ENCODE measurements at regions not wholly inside any gene's neighbourhood (a gene's known extent, or its start where the extent isn't known, plus 50 kb on each side); places are given as distances from the start of the nearest gene placed in this dataset.
"Not testable (repeated sequence)": the region's sequence is repeated elsewhere in the genome, so short reads cannot be mapped to it uniquely, and the experiment has no call there.

DNA sequence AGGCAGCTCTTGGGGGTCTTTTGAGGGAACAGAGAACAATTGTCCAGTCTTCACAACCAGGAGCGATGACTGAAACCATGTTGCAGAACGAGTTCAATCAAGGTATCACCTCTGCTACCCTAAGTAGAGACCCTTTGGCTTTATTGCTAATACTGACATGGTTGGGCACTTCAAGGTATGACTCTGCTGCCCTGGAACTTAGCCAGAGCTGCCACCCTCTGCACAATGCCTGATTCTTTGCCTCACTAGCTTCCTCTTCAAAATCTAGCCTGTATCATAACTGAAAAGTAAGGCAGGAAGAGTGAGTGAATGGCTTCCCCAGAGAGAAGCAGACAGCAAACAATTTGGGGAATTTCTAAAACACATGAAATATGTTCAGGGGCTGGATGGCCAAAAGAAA lies 592.7 kb upstream of the NRSN1 start:
- Histone ChIP-seq H3K9ac (ENCODE audit: insufficient read length) (no peak overlapping the region), H3K9me3 (ENCODE audit: low read depth, low read length) (no peaks in the 10 kb centered on the region), H3K4me3 (no peak overlapping the region), H3K27ac (no peak overlapping the region), H3K36me3 (ENCODE audit: insufficient read depth, low read length) (no peaks in the 10 kb centered on the region)
- no peak for DNase-seq (ENCODE audit: low read depth, low spot score)
- TF ChIP-seq POLR2AphosphoS5 (IDR thresholded peaks at IDR 0.05; ENCODE audit: borderline replicate concordance, low read depth, low read length) (no peak), EZH2 (IDR thresholded peaks at IDR 0.05) (no peak), FOXP2 (optimal IDR thresholded peaks at IDR 0.05; ENCODE audit: control extremely low read depth, extremely low read length, insufficient read depth) (no peak)

GRCh38 chr6:23533944-23534343 lies 592.1 kb upstream of the NRSN1 start:
- Histone ChIP-seq H3K9ac (ENCODE audit: insufficient read length) (no peak overlapping the region), H3K27ac (no peak overlapping the region), H3K36me3 (ENCODE audit: insufficient read depth, low read length) (no peaks in the 10 kb centered on the region), H3K9me3 (ENCODE audit: low read depth, low read length) (no peaks in the 10 kb centered on the region), H3K4me3 (no peak overlapping the region)
- TF ChIP-seq FOXP2 (optimal IDR thresholded peaks at IDR 0.05; ENCODE audit: control extremely low read depth, extremely low read length, insufficient read depth): no peak
- no peak for TF ChIP-seq POLR2AphosphoS5 (IDR thresholded peaks at IDR 0.05; ENCODE audit: borderline replicate concordance, low read depth, low read length)
- no peak for TF ChIP-seq EZH2 (IDR thresholded peaks at IDR 0.05)
- no peak for DNase-seq (ENCODE audit: low read depth, low spot score)

DNA sequence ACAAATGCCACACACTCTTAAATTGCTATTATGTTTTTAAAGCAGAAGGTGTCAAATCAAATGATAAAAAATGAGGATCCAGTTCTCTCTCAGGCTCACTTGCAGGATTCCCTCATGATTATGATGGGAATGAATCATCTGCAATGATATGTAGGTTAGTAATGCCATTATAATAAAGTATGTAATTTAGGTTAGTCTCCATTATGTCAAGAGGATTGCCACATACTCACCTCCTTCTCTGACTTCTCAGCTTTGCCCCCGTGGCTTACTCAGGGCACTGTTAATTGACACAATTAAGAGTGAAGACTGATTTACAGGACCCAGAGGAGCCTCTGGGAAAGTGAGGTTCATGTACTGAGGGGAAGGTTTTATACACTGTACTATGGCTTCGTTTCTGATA lies 591.7 kb upstream of the NRSN1 start:
- TF ChIP-seq EZH2 (IDR thresholded peaks at IDR 0.05) (no peak), POLR2AphosphoS5 (IDR thresholded peaks at IDR 0.05; ENCODE audit: borderline replicate concordance, low read depth, low read length) (no peak), FOXP2 (optimal IDR thresholded peaks at IDR 0.05; ENCODE audit: control extremely low read depth, extremely low read length, insufficient read depth) (no peak)
- Histone ChIP-seq H3K4me3 (no peak overlapping the region), H3K9ac (ENCODE audit: insufficient read length) (no peak overlapping the region), H3K9me3 (ENCODE audit: low read depth, low read length) (no peaks in the 10 kb centered on the region), H3K27ac (no peak overlapping the region), H3K36me3 (ENCODE audit: insufficient read depth, low read length) (no peaks in the 10 kb centered on the region)
- DNase-seq (ENCODE audit: low read depth, low spot score): no peak

GRCh38 chr6:23535101-23535500 lies 590.9 kb upstream of the NRSN1 start:
- Histone ChIP-seq H3K9ac (ENCODE audit: insufficient read length) (no peak overlapping the region), H3K36me3 (ENCODE audit: insufficient read depth, low read length) (no peaks in the 10 kb centered on the region), H3K9me3 (ENCODE audit: low read depth, low read length) (no peaks in the 10 kb centered on the region), H3K27ac (no peak overlapping the region), H3K4me3 (no peak overlapping the region)
- DNase-seq (ENCODE audit: low read depth, low spot score): no peak
- TF ChIP-seq FOXP2 (optimal IDR thresholded peaks at IDR 0.05; ENCODE audit: control extremely low read depth, extremely low read length, insufficient read depth): no peak
- no peak for TF ChIP-seq POLR2AphosphoS5 (IDR thresholded peaks at IDR 0.05; ENCODE audit: borderline replicate concordance, low read depth, low read length)
- no peak for TF ChIP-seq EZH2 (IDR thresholded peaks at IDR 0.05)

DNA sequence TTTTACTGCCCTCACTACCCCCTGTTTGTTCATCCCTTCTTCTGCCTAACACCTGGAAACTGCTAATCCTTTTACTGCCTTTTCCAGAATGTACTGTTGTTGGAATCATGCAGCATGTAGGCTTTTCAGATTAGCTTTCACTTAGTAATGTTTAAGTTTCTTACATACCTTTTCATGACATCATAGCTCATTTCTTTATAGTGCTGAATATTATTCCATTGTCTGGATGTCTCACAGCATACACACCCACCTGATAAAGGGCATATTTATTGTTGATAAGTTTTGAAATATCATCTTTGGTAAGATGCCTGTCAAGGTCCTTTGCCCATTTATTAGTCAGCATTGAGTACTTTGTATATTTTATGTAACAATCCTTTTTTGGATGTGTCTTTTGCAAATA lies 588.2 kb upstream of the NRSN1 start:
- Histone ChIP-seq H3K9me3 (ENCODE audit: low read depth, low read length) (no peaks in the 10 kb centered on the region), H3K9ac (ENCODE audit: insufficient read length) (no peak overlapping the region), H3K36me3 (ENCODE audit: insufficient read depth, low read length) (no peaks in the 10 kb centered on the region), H3K27ac (no peak overlapping the region), H3K4me3 (no peak overlapping the region)
- TF ChIP-seq EZH2 (IDR thresholded peaks at IDR 0.05): no peak
- TF ChIP-seq POLR2AphosphoS5 (IDR thresholded peaks at IDR 0.05; ENCODE audit: borderline replicate concordance, low read depth, low read length): no peak
- TF ChIP-seq FOXP2 (optimal IDR thresholded peaks at IDR 0.05; ENCODE audit: control extremely low read depth, extremely low read length, insufficient read depth): no peak
- DNase-seq (ENCODE audit: low read depth, low spot score): no peak

DNA sequence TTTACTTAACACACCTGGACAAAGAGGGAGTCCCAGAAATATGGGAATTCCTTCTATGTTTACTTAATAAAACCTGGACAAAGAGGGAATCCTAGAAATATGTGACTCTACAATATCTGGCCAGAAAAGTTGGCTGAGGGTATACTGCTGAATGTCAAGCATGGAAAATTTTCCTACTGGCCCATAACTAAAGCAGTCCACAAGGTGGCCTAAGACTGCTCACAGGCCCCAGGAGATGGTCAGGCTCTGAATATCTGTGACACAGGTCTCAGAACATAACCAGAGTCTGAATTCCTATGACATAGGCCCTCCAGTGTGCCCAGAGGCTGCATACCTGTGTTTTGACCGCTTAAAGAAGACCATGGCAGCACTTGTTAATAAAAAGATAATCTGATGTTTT lies 578.2 kb upstream of the NRSN1 start:
- Histone ChIP-seq H3K36me3 (ENCODE audit: insufficient read depth, low read length) (no peaks in the 10 kb centered on the region), H3K9me3 (ENCODE audit: low read depth, low read length) (no peaks in the 10 kb centered on the region), H3K9ac (ENCODE audit: insufficient read length) (no peak overlapping the region), H3K27ac (no peak overlapping the region), H3K4me3 (no peak overlapping the region)
- TF ChIP-seq POLR2AphosphoS5 (IDR thresholded peaks at IDR 0.05; ENCODE audit: borderline replicate concordance, low read depth, low read length): no peak
- no peak for TF ChIP-seq FOXP2 (optimal IDR thresholded peaks at IDR 0.05; ENCODE audit: control extremely low read depth, extremely low read length, insufficient read depth)
- no peak for TF ChIP-seq EZH2 (IDR thresholded peaks at IDR 0.05)
- DNase-seq (ENCODE audit: low read depth, low spot score): no peak

- H3K27ac ChIP-seq; H3K9me3 ChIP-seq (ENCODE audit: low read depth, low read length); H3K9ac ChIP-seq (ENCODE audit: insufficient read length); H3K4me3 ChIP-seq; DNase-seq (ENCODE audit: low read depth, low spot score); H3K36me3 ChIP-seq (ENCODE audit: insufficient read depth, low read length): not testable (repeated sequence)
Measured at GRCh38 chr6:23554953-23555352, 571.1 kb upstream of the NRSN1 start.

DNA sequence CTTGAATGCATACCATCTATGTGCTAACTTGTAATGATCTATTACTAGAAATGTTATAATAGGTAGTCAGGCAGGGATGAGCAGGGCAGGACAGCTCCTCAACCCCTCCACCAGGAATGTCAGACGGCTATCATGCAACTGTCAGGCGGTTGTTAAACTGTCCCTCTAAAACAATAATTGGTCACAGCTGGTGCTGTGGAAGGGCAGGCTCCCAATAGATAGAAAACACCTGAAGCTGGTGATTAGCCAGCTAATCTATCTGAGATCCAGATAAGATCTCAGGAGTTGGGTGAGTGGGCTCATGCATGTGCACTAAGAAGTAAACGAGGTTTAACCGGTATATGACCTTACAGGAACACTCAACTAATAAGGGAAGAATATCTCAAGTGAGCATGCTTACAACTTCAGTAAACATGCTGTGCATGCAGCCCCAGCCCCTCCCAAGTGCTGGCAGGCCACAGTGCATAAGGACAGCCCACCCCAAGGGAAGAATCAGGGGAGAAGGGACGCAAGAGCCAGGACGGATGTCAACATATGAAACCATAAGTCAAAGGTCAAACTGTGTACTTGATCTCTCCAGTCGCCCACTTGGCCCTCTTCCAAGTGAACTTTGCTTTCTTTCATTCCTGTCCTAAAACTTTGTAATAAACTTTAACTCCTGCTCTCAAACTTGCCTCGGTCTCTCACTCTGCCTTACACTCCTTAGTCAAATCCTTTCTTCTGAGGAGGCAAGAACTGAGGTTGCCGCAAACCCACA lies 566.2 kb upstream of the NRSN1 start:
- Histone ChIP-seq H3K36me3 (ENCODE audit: insufficient read depth, low read length) (no peaks in the 10 kb centered on the region), H3K27ac (no peak overlapping the region), H3K4me3 (no peak overlapping the region), H3K9me3 (ENCODE audit: low read depth, low read length) (no peaks in the 10 kb centered on the region), H3K9ac (ENCODE audit: insufficient read length) (no peak overlapping the region)
- DNase-seq (ENCODE audit: low read depth, low spot score): no peak
- no peak for TF ChIP-seq POLR2AphosphoS5 (IDR thresholded peaks at IDR 0.05; ENCODE audit: borderline replicate concordance, low read depth, low read length)
- TF ChIP-seq EZH2 (IDR thresholded peaks at IDR 0.05): no peak
- no peak for TF ChIP-seq FOXP2 (optimal IDR thresholded peaks at IDR 0.05; ENCODE audit: control extremely low read depth, extremely low read length, insufficient read depth)

DNA sequence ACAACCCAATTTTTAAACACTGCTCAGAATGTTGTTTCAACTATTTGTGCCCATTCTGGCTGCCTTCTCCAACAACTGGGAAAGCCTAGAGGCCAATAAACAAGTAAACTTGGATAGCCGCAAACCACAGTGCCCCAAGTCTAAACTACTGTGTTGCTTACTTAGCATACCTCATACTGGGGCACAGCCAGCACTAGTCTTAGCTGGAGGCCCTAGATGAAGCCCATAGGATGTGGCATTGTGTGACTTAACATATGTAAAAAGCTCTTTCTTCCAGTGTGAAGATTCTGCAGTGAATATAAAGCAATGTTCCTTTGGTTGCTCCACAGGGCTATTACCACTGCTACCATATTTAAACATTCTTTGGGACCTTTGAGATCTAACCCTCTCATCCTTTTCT lies 564.3 kb upstream of the NRSN1 start:
- no peak overlapping the region for H3K9ac ChIP-seq (ENCODE audit: insufficient read length)
- no peak for DNase-seq (ENCODE audit: low read depth, low spot score)
- H3K27ac ChIP-seq: no peak overlapping the region
- TF ChIP-seq POLR2AphosphoS5 (IDR thresholded peaks at IDR 0.05; ENCODE audit: borderline replicate concordance, low read depth, low read length) (no peak), EZH2 (IDR thresholded peaks at IDR 0.05) (no peak)
- H3K9me3 ChIP-seq (ENCODE audit: low read depth, low read length): no peaks in the 10 kb centered on the region
- H3K4me3 ChIP-seq: no peak overlapping the region
- H3K36me3 ChIP-seq (ENCODE audit: insufficient read depth, low read length): no peaks in the 10 kb centered on the region
